ENCODE measurements at regions not wholly inside any gene's neighbourhood (a gene's known extent, or its start where the extent isn't known, plus 50 kb on each side); places are given as distances from the start of the nearest gene placed in this dataset.
"Not testable (repeated sequence)": the region's sequence is repeated elsewhere in the genome, so short reads cannot be mapped to it uniquely, and the experiment has no call there.

DNA sequence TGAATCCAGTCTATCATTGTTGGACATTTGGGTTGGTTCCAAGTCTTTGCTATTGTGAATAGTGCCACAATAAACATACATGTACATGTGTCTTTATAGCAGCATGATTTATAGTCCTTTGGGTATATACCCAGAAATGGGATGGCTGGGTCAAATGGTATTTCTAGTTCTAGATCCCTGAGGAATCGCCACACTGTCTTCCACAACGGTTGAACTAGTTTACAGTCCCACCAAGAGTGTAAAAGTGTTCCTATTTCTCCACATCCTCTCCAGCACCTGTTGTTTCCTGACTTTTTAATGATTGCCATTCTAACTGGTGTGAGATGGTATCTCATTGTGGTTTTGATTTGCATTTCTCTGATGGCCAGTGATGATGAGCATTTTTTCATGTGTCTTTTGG is 137.4 kb upstream of the DST start:
- not testable (repeated sequence) for H3K4me1 ChIP-seq (ENCODE audit: control insufficient read depth, insufficient read depth, low read length, poor library complexity, severe bottlenecking); H3K36me3 ChIP-seq (ENCODE audit: control insufficient read depth, insufficient read depth, low read length); H3K27me3 ChIP-seq (replicated peaks; ENCODE audit: control insufficient read depth, insufficient read depth, low read length, poor library complexity, severe bottlenecking); H3K4me3 ChIP-seq (ENCODE audit: insufficient read depth, low read depth, low read length, poor library complexity, severe bottlenecking); H3K27ac ChIP-seq (ENCODE audit: insufficient read depth, low read length, poor library complexity, severe bottlenecking); DNase-seq; H3K9me3 ChIP-seq (ENCODE audit: control insufficient read depth, low read length)

DNA sequence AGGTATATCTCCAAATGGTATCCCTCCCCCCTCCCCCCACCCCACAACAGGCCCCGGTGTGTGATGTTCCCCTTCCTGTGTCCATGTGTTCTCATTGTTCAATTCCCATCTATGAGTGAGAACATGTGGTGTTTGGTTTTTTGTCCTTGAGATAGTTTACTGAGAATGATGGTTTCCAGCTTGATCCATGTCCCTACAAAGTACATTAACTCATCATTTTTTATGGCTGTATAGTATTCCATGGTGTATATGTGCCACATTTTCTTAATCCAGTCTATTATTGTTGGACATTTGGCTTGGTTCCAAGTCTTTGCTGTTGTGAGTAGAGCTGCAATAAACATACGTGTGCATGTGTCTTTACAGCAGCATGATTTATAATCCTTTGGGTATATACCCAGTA is 135.8 kb upstream of the DST start:
- not testable (repeated sequence) for H3K9me3 ChIP-seq (ENCODE audit: control insufficient read depth, low read length); H3K27ac ChIP-seq (ENCODE audit: insufficient read depth, low read length, poor library complexity, severe bottlenecking); H3K4me1 ChIP-seq (ENCODE audit: control insufficient read depth, insufficient read depth, low read length, poor library complexity, severe bottlenecking); DNase-seq; H3K27me3 ChIP-seq (replicated peaks; ENCODE audit: control insufficient read depth, insufficient read depth, low read length, poor library complexity, severe bottlenecking); H3K4me3 ChIP-seq (ENCODE audit: insufficient read depth, low read depth, low read length, poor library complexity, severe bottlenecking); H3K36me3 ChIP-seq (ENCODE audit: control insufficient read depth, insufficient read depth, low read length)

DNA sequence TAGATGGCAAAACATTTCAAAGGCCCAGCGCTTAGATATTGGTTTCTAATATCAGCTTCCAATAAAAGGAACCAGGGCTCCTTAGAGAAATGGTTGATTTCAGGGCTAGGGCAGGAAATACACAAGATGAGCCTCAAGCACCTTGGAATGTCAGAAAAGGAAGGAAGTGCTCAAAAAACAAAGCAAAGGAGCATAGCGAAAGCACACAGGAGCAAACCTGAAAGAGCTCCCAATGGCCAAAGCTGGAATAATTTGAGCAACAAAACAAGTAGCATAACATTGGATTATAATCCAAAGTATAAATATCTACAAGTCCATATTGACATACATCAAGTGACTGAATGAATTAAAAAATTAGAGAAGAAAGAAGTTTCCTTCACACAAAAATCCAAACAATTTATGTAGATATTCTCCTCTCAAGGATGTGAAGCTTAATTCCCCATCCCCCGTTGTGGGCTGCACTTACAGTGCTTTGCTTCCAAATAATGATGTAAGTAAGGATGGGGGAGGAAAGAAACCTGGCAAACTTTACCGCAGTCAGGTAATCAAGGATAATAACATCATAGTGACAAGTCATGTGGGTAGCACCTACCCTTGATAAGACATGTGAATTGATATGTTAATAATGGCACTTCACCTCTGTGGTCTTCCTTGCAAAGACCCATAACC is 132.9 kb upstream of the DST start:
- DNase-seq, result no peak

DNA sequence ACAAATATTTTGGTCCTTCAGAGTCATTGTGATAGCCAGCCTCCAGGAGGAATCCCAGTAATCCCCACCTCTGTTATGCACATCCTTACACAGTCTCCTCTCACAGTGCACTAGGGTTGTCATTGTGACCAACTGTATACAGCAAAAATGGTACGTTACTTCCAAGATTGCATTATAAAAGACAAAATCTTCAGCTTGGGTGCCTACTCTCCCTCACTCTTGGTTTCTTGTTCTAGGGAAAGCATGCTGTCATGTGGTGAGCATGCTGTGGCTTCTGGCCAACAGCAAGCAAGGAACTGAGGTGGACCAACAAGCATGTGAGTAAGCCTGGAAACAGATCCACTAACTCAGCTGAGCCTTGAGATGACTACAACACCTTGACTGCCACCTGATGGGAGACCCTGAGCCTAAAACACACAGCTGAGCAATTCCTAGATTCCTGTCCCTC is 130.1 kb upstream of the DST start:
- Histone ChIP-seq H3K36me3 (ENCODE audit: control insufficient read depth, insufficient read depth, low read length) (no peaks in the 10 kb centered on the region), H3K4me3 (ENCODE audit: insufficient read depth, low read depth, low read length, poor library complexity, severe bottlenecking) (no peak overlapping the region), H3K4me1 (ENCODE audit: control insufficient read depth, insufficient read depth, low read length, poor library complexity, severe bottlenecking) (no peaks in the 10 kb centered on the region), H3K9me3 (ENCODE audit: control insufficient read depth, low read length) (no peaks in the 10 kb centered on the region), H3K27ac (ENCODE audit: insufficient read depth, low read length, poor library complexity, severe bottlenecking) (no peak overlapping the region), H3K27me3 (replicated peaks; ENCODE audit: control insufficient read depth, insufficient read depth, low read length, poor library complexity, severe bottlenecking) (no peaks in the 10 kb centered on the region)
- no peak for DNase-seq

More for the DNA sequence above, 132.9 kb upstream of the DST start:
- Histone ChIP-seq H3K4me1 (ENCODE audit: control insufficient read depth, insufficient read depth, low read length, poor library complexity, severe bottlenecking) (no peaks in the 10 kb centered on the region), H3K36me3 (ENCODE audit: control insufficient read depth, insufficient read depth, low read length) (no peaks in the 10 kb centered on the region), H3K27me3 (replicated peaks; ENCODE audit: control insufficient read depth, insufficient read depth, low read length, poor library complexity, severe bottlenecking) (no peaks in the 10 kb centered on the region), H3K9me3 (ENCODE audit: control insufficient read depth, low read length) (no peaks in the 10 kb centered on the region), H3K27ac (ENCODE audit: insufficient read depth, low read length, poor library complexity, severe bottlenecking) (no peak overlapping the region), H3K4me3 (ENCODE audit: insufficient read depth, low read depth, low read length, poor library complexity, severe bottlenecking) (no peak overlapping the region)

DNA sequence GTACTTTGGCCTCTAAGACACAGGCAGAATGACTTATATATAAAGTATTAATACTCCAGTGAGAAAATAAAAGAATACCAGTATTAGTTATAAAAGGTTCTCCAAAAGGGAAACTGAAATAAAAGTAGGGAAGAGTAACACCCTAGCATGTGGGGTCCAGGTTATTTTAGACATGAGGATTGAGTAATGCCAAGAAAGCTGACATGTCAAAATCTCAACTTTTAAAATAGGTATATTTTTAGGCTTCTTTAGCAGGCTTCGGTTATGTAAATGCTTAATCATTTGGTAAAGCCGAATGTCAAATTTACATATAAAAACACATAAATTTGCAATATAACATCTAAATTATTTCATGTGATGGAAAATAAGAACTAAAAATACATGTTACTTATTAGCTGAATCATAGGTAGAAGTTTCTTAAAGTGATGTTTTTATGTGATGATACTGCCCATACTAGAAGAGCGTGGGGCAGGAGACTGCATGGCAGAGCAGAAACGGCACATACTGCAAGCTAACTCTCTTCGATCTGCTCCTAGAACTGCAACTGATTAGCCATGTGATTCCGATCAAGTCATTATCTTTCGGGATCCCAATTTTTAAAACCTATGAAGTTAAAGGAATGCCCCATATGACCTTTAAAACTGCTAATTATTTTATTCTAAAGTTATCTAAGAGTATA is 129.4 kb upstream of the DST start:
- Histone ChIP-seq H3K4me1 (ENCODE audit: control insufficient read depth, insufficient read depth, low read length, poor library complexity, severe bottlenecking) (no peaks in the 10 kb centered on the region), H3K4me3 (ENCODE audit: insufficient read depth, low read depth, low read length, poor library complexity, severe bottlenecking) (no peak overlapping the region), H3K27me3 (replicated peaks; ENCODE audit: control insufficient read depth, insufficient read depth, low read length, poor library complexity, severe bottlenecking) (no peaks in the 10 kb centered on the region), H3K9me3 (ENCODE audit: control insufficient read depth, low read length) (no peaks in the 10 kb centered on the region), H3K36me3 (ENCODE audit: control insufficient read depth, insufficient read depth, low read length) (no peaks in the 10 kb centered on the region), H3K27ac (ENCODE audit: insufficient read depth, low read length, poor library complexity, severe bottlenecking) (no peak overlapping the region)
- no peak for DNase-seq

DNA sequence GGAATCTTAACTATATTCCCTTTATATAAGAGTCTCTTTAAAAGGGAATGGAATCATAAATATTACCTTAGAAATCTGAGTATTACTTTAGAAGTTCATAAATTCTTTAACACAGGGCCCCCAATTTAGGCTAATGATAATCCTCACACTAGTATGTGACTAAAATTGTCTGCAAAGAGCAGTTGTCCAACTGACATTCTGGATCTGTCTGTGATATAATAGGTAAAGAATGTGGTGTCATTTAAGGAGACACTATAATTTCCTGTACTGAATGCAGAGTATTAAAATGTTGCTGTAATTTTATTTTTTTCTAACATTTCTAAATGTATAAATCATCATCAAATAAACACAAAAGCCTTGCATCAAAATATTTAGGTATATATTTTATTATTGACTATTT is 128.5 kb upstream of the DST start:
- no peak for DNase-seq
- Histone ChIP-seq H3K36me3 (ENCODE audit: control insufficient read depth, insufficient read depth, low read length) (no peaks in the 10 kb centered on the region), H3K9me3 (ENCODE audit: control insufficient read depth, low read length) (no peaks in the 10 kb centered on the region), H3K27ac (ENCODE audit: insufficient read depth, low read length, poor library complexity, severe bottlenecking) (no peak overlapping the region), H3K4me3 (ENCODE audit: insufficient read depth, low read depth, low read length, poor library complexity, severe bottlenecking) (no peak overlapping the region), H3K27me3 (replicated peaks; ENCODE audit: control insufficient read depth, insufficient read depth, low read length, poor library complexity, severe bottlenecking) (no peaks in the 10 kb centered on the region), H3K4me1 (ENCODE audit: control insufficient read depth, insufficient read depth, low read length, poor library complexity, severe bottlenecking) (no peaks in the 10 kb centered on the region)

DNA sequence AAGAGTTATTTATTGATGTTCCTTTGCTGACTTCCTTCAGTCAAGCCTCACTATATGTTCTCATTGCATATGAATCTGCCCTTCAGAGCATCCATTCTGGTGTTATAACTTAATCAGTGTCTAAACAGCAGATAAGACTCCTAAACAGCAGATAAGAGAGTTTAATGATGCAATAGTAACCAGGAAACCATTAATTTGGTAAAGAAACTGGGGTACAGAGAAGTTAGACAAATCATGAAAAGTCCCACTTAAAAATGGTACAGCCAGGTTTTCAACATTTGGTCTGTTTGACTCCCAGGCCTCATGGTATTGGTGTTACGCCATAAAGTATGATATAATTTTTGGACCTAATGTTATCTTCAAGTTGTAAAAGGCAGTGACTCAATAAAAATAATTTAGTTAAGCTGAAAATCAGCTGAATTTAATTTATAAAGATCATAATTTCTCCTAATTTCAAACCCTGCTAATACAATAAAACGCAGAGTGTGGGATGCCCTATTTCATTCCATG is 127.4 kb upstream of the DST start:
- DNase-seq, result no peak
- no peak overlapping the region for H3K27ac ChIP-seq (ENCODE audit: insufficient read depth, low read length, poor library complexity, severe bottlenecking)
- H3K4me3 ChIP-seq (ENCODE audit: insufficient read depth, low read depth, low read length, poor library complexity, severe bottlenecking), result no peak overlapping the region
- H3K4me1 ChIP-seq (ENCODE audit: control insufficient read depth, insufficient read depth, low read length, poor library complexity, severe bottlenecking), result no peaks in the 10 kb centered on the region
- H3K27me3 ChIP-seq (replicated peaks; ENCODE audit: control insufficient read depth, insufficient read depth, low read length, poor library complexity, severe bottlenecking), result no peaks in the 10 kb centered on the region
- no peaks in the 10 kb centered on the region for H3K9me3 ChIP-seq (ENCODE audit: control insufficient read depth, low read length)
- no peaks in the 10 kb centered on the region for H3K36me3 ChIP-seq (ENCODE audit: control insufficient read depth, insufficient read depth, low read length)

DNA sequence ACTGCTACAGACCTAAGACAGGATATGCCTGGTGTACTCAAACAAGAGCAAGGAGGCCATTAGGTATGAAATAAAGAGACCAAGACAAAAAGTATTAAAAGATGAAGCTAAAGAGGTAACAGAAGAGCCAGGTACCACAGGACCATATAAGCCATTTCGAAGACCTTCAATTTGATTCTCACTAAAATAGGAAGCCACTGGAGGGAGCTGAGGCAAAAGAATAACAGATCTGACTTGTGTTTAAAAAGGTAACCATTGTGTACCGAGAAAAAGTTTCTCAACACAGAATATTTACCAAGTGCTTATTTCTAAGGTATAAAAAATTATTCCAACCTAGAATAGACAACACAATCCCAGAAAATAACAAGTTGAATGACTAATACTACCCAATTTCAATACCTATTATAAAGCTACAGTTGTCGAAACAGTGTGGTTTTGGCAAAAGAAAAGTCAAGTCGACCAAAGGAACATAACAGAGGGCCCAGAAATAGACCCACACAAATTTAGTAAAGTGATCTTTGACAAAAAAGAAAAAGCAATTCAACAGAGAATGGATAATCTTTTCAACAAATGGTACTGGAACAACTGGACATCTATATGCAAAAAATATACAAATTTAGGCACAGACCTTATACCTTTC is 125.3 kb upstream of the DST start:
- no peaks in the 10 kb centered on the region for H3K4me1 ChIP-seq (ENCODE audit: control insufficient read depth, insufficient read depth, low read length, poor library complexity, severe bottlenecking)
- H3K9me3 ChIP-seq (ENCODE audit: control insufficient read depth, low read length), result no peaks in the 10 kb centered on the region
- no peak overlapping the region for H3K27ac ChIP-seq (ENCODE audit: insufficient read depth, low read length, poor library complexity, severe bottlenecking)
- DNase-seq, result no peak
- no peaks in the 10 kb centered on the region for H3K36me3 ChIP-seq (ENCODE audit: control insufficient read depth, insufficient read depth, low read length)
- H3K4me3 ChIP-seq (ENCODE audit: insufficient read depth, low read depth, low read length, poor library complexity, severe bottlenecking), result no peak overlapping the region
- no peaks in the 10 kb centered on the region for H3K27me3 ChIP-seq (replicated peaks; ENCODE audit: control insufficient read depth, insufficient read depth, low read length, poor library complexity, severe bottlenecking)

DNA sequence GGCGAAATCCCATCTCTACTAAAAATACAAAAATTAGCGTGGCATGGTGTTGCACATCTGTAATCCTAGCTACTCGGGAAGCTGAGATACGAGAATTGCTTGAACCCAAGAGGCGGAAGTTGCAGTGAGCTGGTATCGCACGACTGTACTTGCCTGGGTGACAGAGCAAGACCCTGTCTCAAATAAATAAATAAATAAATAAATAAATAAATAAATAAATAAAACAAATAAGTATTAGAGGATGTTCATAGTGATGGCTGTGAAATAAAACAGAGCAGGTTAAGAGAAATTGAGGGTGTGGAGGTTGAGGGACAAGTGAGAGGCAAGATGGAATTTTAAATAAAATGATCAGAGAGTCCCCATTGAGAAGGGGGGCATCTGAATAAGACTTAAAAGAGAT is 124.7 kb upstream of the DST start:
- no peaks in the 10 kb centered on the region for H3K27me3 ChIP-seq (replicated peaks; ENCODE audit: control insufficient read depth, insufficient read depth, low read length, poor library complexity, severe bottlenecking)
- no peaks in the 10 kb centered on the region for H3K36me3 ChIP-seq (ENCODE audit: control insufficient read depth, insufficient read depth, low read length)
- H3K4me3 ChIP-seq (ENCODE audit: insufficient read depth, low read depth, low read length, poor library complexity, severe bottlenecking), result no peak overlapping the region
- no peaks in the 10 kb centered on the region for H3K4me1 ChIP-seq (ENCODE audit: control insufficient read depth, insufficient read depth, low read length, poor library complexity, severe bottlenecking)
- DNase-seq, result no peak
- H3K27ac ChIP-seq (ENCODE audit: insufficient read depth, low read length, poor library complexity, severe bottlenecking), result no peak overlapping the region
- H3K9me3 ChIP-seq (ENCODE audit: control insufficient read depth, low read length), result no peaks in the 10 kb centered on the region

DNA sequence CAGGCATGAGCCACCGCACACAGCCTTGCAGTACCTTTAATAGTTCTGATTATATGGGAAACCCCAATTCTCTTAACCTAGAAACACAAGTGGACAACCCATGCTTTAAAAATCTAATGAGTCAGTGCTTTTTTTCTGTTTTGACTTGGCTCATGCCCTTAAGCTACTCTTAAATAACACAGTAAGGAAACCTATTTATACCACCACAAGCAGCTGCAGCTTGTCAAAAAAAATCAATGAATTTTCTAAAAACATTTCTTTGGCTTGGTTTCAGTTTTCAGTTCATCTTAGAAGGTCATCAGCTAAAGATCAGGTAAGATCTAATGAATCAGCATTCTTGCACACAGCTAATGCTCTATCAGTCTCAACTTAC is 124.1 kb upstream of the DST start:
- Histone ChIP-seq H3K9me3 (ENCODE audit: control insufficient read depth, low read length) (no peaks in the 10 kb centered on the region), H3K36me3 (ENCODE audit: control insufficient read depth, insufficient read depth, low read length) (no peaks in the 10 kb centered on the region), H3K27ac (ENCODE audit: insufficient read depth, low read length, poor library complexity, severe bottlenecking) (no peak overlapping the region), H3K4me1 (ENCODE audit: control insufficient read depth, insufficient read depth, low read length, poor library complexity, severe bottlenecking) (no peaks in the 10 kb centered on the region), H3K27me3 (replicated peaks; ENCODE audit: control insufficient read depth, insufficient read depth, low read length, poor library complexity, severe bottlenecking) (no peaks in the 10 kb centered on the region), H3K4me3 (ENCODE audit: insufficient read depth, low read depth, low read length, poor library complexity, severe bottlenecking) (no peak overlapping the region)
- no peak for DNase-seq

Data from effector memory CD4-positive, alpha-beta T cell (primary cell).